GM12801 (cell line): ENCODE measurements at regions not wholly inside any gene's neighbourhood (a gene's known extent, or its start where the extent isn't known, plus 50 kb on each side); places are given as distances from the start of the nearest gene placed in this dataset.

Source experiments
- CTCF ChIP-seq: IDR thresholded peaks from one replicate; pipeline ENCODE4 v1.5.1; 2011; ENCODE audit warnings: control low read depth; ENCODE audit not compliant: insufficient read length; ENCODE audit errors: extremely low read depth

DNA sequence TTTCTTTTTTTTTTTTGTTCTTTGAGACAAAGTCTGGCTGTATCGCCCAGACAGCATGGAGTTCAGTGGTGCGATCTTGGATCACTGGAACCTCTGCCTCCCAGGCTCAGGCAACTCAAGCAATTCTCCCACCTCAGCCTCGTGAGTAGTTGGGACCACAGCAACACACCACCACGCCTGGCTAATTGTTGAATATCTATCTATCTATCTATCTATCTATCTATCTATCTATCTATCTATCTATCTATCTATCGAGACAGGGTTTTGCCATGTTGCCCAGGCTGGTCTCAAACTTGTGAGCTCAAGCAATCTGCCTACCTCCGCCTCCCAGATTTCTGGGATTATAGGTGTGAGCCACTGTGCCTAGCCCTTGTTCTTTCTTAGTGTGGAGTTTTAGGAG lies 143.3 kb upstream of the DPH6 start:
- no peak for TF ChIP-seq CTCF

DNA sequence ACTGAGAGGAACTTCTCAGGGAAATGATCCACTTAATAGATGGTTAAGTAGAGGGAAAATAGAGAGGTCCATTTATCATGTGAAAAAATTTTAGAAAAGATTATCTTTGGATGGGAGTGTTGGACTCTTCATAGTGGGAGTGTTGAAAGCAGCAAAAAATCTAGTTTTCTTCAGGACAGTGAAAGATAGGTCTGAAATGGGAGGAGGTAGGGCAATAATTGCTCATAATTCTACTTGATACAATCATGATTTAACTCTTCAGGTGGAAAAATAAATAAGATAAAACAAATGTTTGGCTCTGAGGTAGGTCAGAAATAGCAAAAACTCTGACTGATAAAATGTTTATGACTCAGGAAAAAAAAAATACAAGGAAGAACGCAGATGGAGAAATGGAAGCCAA lies 144.1 kb upstream of the DPH6 start:
- no peak for TF ChIP-seq CTCF

- TF ChIP-seq CTCF, result no peak
Observed at GRCh38 chr15:35690698-35691116, 144.7 kb upstream of the DPH6 start.

GRCh38 chr15:35691173-35691761 lies 145.3 kb upstream of the DPH6 start:
- TF ChIP-seq CTCF, result no peak

DNA sequence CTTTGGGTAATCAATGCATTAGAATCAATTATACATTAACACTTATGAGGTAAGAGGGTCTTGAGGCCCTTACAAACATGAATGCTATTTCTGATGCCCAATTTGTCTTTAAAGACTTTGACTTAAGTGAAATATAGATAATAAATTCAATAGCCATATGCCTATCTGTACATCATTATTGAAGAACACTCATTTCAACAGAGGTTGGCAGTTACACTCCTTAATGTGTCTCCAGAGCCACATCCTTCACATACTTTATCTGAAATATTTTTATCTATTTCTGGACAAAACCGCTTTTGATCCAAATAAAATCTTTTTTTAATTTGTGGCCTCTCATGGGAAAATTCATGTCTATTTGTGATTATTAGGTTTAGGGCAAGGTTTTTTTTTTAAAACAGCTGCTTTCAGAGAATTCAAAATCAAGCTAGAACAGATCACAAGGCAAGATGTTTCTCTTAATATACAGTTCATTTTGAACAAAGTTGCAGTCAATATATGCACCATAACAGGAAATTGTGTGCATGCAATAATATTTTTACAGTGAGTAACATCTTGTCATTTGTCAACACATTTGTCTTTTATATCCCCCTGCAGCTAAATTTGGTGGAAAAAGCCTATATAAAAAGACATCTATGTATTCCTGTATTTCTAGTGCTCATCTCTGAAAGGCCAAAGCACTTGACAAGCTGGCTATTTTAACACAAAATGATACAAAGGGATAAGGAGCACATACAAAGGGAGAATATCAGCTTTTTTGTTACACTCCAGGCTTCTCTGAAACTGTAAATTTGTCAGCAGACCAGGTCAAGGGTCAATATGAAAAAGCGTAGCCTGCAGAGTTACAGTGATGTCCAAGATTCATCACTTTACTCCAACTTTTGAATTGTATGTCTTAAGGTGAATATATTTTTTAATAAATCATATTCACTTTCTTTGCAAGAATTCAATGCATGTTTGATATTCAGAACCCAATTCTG lies 146.2 kb upstream of the DPH6 start:
- no peak for TF ChIP-seq CTCF

DNA sequence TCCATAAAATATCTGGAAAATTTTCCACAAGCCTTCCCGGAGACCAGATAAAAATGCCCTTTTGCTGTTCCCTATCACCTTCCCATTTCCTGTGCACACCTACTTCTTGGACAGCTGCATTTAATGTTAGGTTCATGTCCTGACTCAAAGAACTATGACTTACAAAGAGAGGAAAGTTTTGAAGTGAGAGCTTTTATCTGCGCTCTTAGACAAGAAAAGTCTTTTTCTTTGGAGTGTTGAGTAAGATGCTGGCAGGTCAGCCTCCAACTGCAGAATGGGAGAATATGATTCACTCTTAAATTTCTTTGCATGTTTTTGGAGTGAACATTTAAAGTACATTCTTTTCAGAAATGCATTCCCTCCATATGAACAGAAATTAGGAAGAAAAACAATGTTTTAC lies 147.3 kb upstream of the DPH6 start:
- TF ChIP-seq CTCF, result no peak

DNA sequence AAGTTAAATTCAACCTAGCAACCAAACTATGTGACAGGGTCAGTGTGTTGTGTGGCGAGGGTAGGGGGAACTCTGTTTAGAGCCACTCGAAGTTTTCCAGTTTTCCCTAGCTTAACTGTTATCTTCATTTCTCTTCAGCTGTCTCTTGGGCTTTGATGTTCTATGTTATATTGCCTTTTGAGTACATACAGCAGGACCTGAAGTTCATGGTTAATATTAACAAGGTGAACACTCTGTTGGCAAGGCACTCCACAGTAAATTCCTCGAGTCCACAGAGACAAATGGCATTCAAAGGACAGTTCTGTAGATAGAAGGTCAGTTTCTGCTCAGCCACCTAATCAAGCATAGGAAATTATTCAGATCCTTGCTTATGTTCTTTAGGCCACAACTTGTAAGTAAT lies 147.9 kb upstream of the DPH6 start:
- TF ChIP-seq CTCF, result no peak
